IMR-90 (cell line): ENCODE measurements at regions not wholly inside any gene's neighbourhood (a gene's known extent, or its start where the extent isn't known, plus 50 kb on each side); places are given as distances from the start of the nearest gene placed in this dataset.

Experiments used
- ATAC-seq: fragments of 200-7000 bp; cut with Tn5 transposase; 2 replicates; pipeline ENCODE4 v1.9.1; 2020; ENCODE audit warnings: low read depth, mild to moderate bottlenecking, moderate library complexity
- BruUV-seq: library from RNA; stranded (reverse); fragments of 400-500 nt; replicated peaks from 2 replicates; lab custom pipeline; 2021; lab: Mats Ljungman, UMichigan
- CTCF ChIA-PET: fragments of 300-600 bp; formaldehyde crosslinking; extraction: SDS; loops from one replicate; lab custom pipeline; 2021; ENCODE audit warnings: antibody characterized with exemption; lab: Yijun Ruan, JAX
- POLR2A ChIA-PET: fragments of 300-600 bp; sonication (Branson Sonifier 250); formaldehyde crosslinking; loops from one replicate; lab custom pipeline; 2022; ENCODE audit warnings: antibody characterized with exemption; ENCODE audit not compliant: unreplicated experiment; lab: Charles Lee
- DNase-seq: peaks from one replicate; pipeline ENCODE4 v3.0.0; 2013
- H2AFZ ChIP-seq: replicated peaks from 2 replicates; pipeline ENCODE3; 2013; ENCODE audit warnings: low read length, mild to moderate bottlenecking; ENCODE audit not compliant: poor library complexity
- H2AK5ac ChIP-seq: 2 replicates; pipeline ENCODE4 v1.6.1; 2013; ENCODE audit warnings: low read depth, low read length, inconsistent platforms
- H2AK9ac ChIP-seq: replicated peaks from 2 replicates; pipeline ENCODE3; 2013; ENCODE audit warnings: mild to moderate bottlenecking, low read depth, low read length, moderate library complexity; ENCODE audit not compliant: poor library complexity
- H2BK120ac ChIP-seq: 2 replicates; pipeline ENCODE4 v1.6.1; 2013; ENCODE audit warnings: low read depth, low read length, inconsistent platforms
- H2BK15ac ChIP-seq: 3 replicates; pipeline ENCODE4 v1.6.1; 2013; ENCODE audit warnings: low read depth, low read length, inconsistent platforms
- H2BK20ac ChIP-seq: 2 replicates; pipeline ENCODE4 v1.6.1; 2013; ENCODE audit warnings: low read depth, mild to moderate bottlenecking, inconsistent platforms, low read length, moderate library complexity
- H2BK5ac ChIP-seq: 2 replicates; pipeline ENCODE4 v1.6.1; 2013; ENCODE audit warnings: mild to moderate bottlenecking, low read depth, low read length, inconsistent platforms; ENCODE audit not compliant: poor library complexity, severe bottlenecking
- H3K14ac ChIP-seq: replicated peaks from 2 replicates; pipeline ENCODE4 v1.6.1; 2013; ENCODE audit warnings: low read depth, low read length, inconsistent platforms
- H3K18ac ChIP-seq: 2 replicates; pipeline ENCODE4 v1.6.1; 2013; ENCODE audit warnings: low read depth, low read length, control low read depth
- H3K23ac ChIP-seq: 2 replicates; pipeline ENCODE4 v1.6.1; 2013; ENCODE audit warnings: low read depth, low read length, inconsistent platforms
- H3K27ac ChIP-seq: 2 replicates; pipeline ENCODE4 v1.5.1; 2013; ENCODE audit warnings: mild to moderate bottlenecking, control low read depth, low read length; ENCODE audit not compliant: insufficient read depth
- H3K27me3 ChIP-seq: 2 replicates; pipeline ENCODE4 v1.6.1; 2013; ENCODE audit warnings: low read length; ENCODE audit not compliant: control insufficient read depth, insufficient read depth
- H3K36me3 ChIP-seq: 2 replicates; pipeline ENCODE4 v1.6.1; 2013; ENCODE audit warnings: low read length, mixed read lengths; ENCODE audit not compliant: control insufficient read depth, insufficient read depth
- H3K4ac ChIP-seq: 2 replicates; pipeline ENCODE4 v1.6.1; 2013; ENCODE audit warnings: low read depth, low read length, inconsistent platforms
- H3K4me1 ChIP-seq: 2 replicates; pipeline ENCODE4 v1.6.1; 2013; ENCODE audit warnings: low read length, mixed read lengths; ENCODE audit not compliant: control insufficient read depth, insufficient read depth
- H3K4me2 ChIP-seq: 2 replicates; pipeline ENCODE4 v1.6.1; 2013; ENCODE audit warnings: low read depth, mild to moderate bottlenecking, control low read depth, low read length, moderate library complexity
- H3K4me3 ChIP-seq: 2 replicates; pipeline ENCODE4 v1.5.1; 2013; ENCODE audit warnings: low read depth, mild to moderate bottlenecking, control low read depth, low read length, moderate library complexity; ENCODE audit not compliant: insufficient read depth
- H3K56ac ChIP-seq: 2 replicates; pipeline ENCODE4 v1.6.1; 2013; ENCODE audit warnings: low read length, inconsistent platforms; ENCODE audit not compliant: insufficient read depth; ENCODE audit errors: extremely low read depth
- H3K79me1 ChIP-seq, 2 experiments: 2 replicates each; pipeline ENCODE4 v1.6.1; 2013; ENCODE audit warnings: low read length in 2 of 2, inconsistent platforms in 1 of 2, low read depth in 1 of 2
- H3K9ac ChIP-seq: 2 replicates; pipeline ENCODE4 v1.6.1; 2013; ENCODE audit warnings: low read depth, low read length, control low read depth
- H3K9me1 ChIP-seq: 2 replicates; pipeline ENCODE4 v1.6.1; 2013; ENCODE audit warnings: low read length, inconsistent platforms; ENCODE audit not compliant: insufficient read depth
- H3K9me3 ChIP-seq: 2 replicates; pipeline ENCODE4 v1.6.1; 2013; ENCODE audit warnings: low read length; ENCODE audit not compliant: control insufficient read depth, insufficient read depth
- H4K20me1 ChIP-seq: 2 replicates; pipeline ENCODE4 v1.6.1; 2013; ENCODE audit warnings: low read length, inconsistent platforms; ENCODE audit not compliant: insufficient read depth
- H4K5ac ChIP-seq: 2 replicates; pipeline ENCODE4 v1.6.1; 2013; ENCODE audit warnings: mild to moderate bottlenecking, low read depth, low read length, control low read depth
- H4K8ac ChIP-seq, 2 experiments: 2 replicates each; pipeline ENCODE4 v1.6.1; 2013; ENCODE audit warnings: low read depth in 2 of 2, low read length in 2 of 2, control low read depth in 1 of 2, inconsistent platforms in 1 of 2
- H4K91ac ChIP-seq: 2 replicates; pipeline ENCODE4 v1.6.1; 2013; ENCODE audit warnings: low read depth, low read length, inconsistent platforms; ENCODE audit not compliant: insufficient read depth
- POLR2A ChIP-seq: IDR thresholded peaks from 2 replicates; pipeline ENCODE4 v1.6.1; 2012; ENCODE audit warnings: mild to moderate bottlenecking, low read depth, low read length
- dilution Hi-C: fragments of 300-500 bp; cut with HindIII; formaldehyde crosslinking; loops from one replicate; pipeline ENCODE4 v1.14.3; 2018; ENCODE audit warnings: low sequenced_read_pairs; ENCODE audit not compliant: unreplicated experiment
- in situ Hi-C: fragments of 300-500 bp; cut with MboI; formaldehyde crosslinking; loops from 3 replicates; pipeline ENCODE4 v1.14.3; 2019; ENCODE audit warnings: low sequenced_read_pairs, inconsistent platforms, mixed read lengths
- intact Hi-C: fragments of 100-400 bp; cut with micrococcal nuclease; formaldehyde crosslinking; loops from 2 replicates; pipeline ENCODE4 v1.10.0; 2022

- no peak overlapping the region for H4K8ac ChIP-seq
- H3K14ac ChIP-seq = no peak overlapping the region
- no peak overlapping the region for H2AK5ac ChIP-seq
- no peaks in the 10 kb centered on the region for H3K27me3 ChIP-seq
- H4K5ac ChIP-seq = no peak overlapping the region
- H3K56ac ChIP-seq = no peak overlapping the region
- H3K9me1 ChIP-seq = no peaks in the 10 kb centered on the region
- H3K18ac ChIP-seq = no peak overlapping the region
- DNase-seq (no peak), ATAC-seq (no peak)
- in situ Hi-C loops (no loop called here), intact Hi-C loops (no loop called here), dilution Hi-C loops (no loop called here)
- no peak overlapping the region for H2BK20ac ChIP-seq
- BruUV-seq = no TSS peak
- H3K27ac ChIP-seq = no peak overlapping the region
- H3K79me1 ChIP-seq = no peaks in the 10 kb centered on the region
- H3K9ac ChIP-seq = no peak overlapping the region
- peaks cover 6% of the 10 kb centered on the region for H3K9me3 ChIP-seq
- no peak overlapping the region for H2AK9ac ChIP-seq
- H3K36me3 ChIP-seq = no peaks in the 10 kb centered on the region
- H4K91ac ChIP-seq = no peak overlapping the region
- H2AFZ ChIP-seq = no peak overlapping the region
- CTCF ChIA-PET = no interaction called here
- H4K20me1 ChIP-seq = no peaks in the 10 kb centered on the region
- POLR2A ChIA-PET = no interaction called here
- H3K4me1 ChIP-seq = no peaks in the 10 kb centered on the region
- H2BK15ac ChIP-seq = no peak overlapping the region
- H3K23ac ChIP-seq = no peak overlapping the region
- TF ChIP-seq POLR2A = no peak
- no peak overlapping the region for H3K4ac ChIP-seq
- H3K4me2 ChIP-seq = no peak overlapping the region
- no peak overlapping the region for H2BK120ac ChIP-seq
- no peak overlapping the region for H3K4me3 ChIP-seq
- H2BK5ac ChIP-seq = no peak overlapping the region
These were observed 265.7 kb downstream of the PCDH17 start for GRCh38 chr13:57897225-57897624.
